Neural crest cell (in vitro differentiated cells): ENCODE measurements at regions not wholly inside any gene's neighbourhood (a gene's known extent, or its start where the extent isn't known, plus 50 kb on each side); places are given as distances from the start of the nearest gene placed in this dataset.
A peak's percentile ranks its signal among the peaks of the same experiment; 100 is the strongest.
"Not testable (repeated sequence)": the region's sequence is repeated elsewhere in the genome, so short reads cannot be mapped to it uniquely, and the experiment has no call there.

ENCODE experiments used
- DNase-seq: peaks from one replicate; pipeline ENCODE4 v3.0.0; 2021; ENCODE audit warnings: low read depth, mixed read lengths, low spot score
- H3K27ac Mint-ChIP-seq: one replicate; pipeline ENCODE4 v1.8.0; 2021; ENCODE audit warnings: mild to moderate bottlenecking, mixed read lengths; ENCODE audit not compliant: unreplicated experiment
- H3K27me3 Mint-ChIP-seq: 2 replicates; pipeline ENCODE4 v1.8.0; 2021; ENCODE audit warnings: low read depth, mild to moderate bottlenecking, mixed read lengths
- H3K36me3 Mint-ChIP-seq: 2 replicates; pipeline ENCODE4 v1.8.0; 2021; ENCODE audit warnings: low read depth, mild to moderate bottlenecking, mixed read lengths
- H3K4me1 Mint-ChIP-seq: 2 replicates; pipeline ENCODE4 v1.8.0; 2021; ENCODE audit warnings: mixed read lengths
- H3K4me3 Mint-ChIP-seq: one replicate; pipeline ENCODE4 v1.8.0; 2021; ENCODE audit warnings: mild to moderate bottlenecking, mixed read lengths
- H3K9me3 Mint-ChIP-seq: 2 replicates; pipeline ENCODE4 v1.8.0; 2021; ENCODE audit warnings: mixed read lengths
- TF ChIP-seq, protein P1 (sequence below): fragments of 200-600 bp; sonication (generic); conservative IDR thresholded peaks from 2 replicates; pipeline ENCODE4 v1.5.0; 2021; ENCODE audit warnings: antibody characterized with exemption, mild to moderate bottlenecking

DNA sequence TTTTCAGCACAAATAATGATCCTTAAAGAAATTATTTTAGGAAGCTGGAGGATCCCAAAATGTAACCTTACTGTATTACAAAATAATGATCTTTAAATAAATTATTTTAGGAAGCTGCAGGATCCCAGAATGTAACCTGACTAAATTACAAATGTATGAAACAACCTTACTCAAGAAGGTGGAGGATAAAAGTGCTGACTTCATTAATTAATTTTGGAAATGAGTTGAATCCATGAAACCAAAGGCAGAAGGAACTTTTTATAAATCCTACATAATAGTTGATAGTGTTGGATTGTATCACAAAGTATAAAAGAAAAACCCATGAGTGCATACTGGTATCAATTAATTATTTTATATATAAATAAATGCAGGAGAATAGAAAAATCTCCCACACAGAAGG lies 859.9 kb downstream of the KCNJ2 start:
- Mint-ChIP-seq H3K27ac (no peak overlapping the region), H3K4me1 (peaks cover 32% of the 10 kb centered on the region), H3K27me3 (peaks cover 5% of the 10 kb centered on the region), H3K4me3 (no peak overlapping the region), H3K9me3 (peaks cover 11% of the 10 kb centered on the region), H3K36me3 (peaks cover 2% of the 10 kb centered on the region)
- DNase-seq = no peak
- TF ChIP-seq, protein P1, sequence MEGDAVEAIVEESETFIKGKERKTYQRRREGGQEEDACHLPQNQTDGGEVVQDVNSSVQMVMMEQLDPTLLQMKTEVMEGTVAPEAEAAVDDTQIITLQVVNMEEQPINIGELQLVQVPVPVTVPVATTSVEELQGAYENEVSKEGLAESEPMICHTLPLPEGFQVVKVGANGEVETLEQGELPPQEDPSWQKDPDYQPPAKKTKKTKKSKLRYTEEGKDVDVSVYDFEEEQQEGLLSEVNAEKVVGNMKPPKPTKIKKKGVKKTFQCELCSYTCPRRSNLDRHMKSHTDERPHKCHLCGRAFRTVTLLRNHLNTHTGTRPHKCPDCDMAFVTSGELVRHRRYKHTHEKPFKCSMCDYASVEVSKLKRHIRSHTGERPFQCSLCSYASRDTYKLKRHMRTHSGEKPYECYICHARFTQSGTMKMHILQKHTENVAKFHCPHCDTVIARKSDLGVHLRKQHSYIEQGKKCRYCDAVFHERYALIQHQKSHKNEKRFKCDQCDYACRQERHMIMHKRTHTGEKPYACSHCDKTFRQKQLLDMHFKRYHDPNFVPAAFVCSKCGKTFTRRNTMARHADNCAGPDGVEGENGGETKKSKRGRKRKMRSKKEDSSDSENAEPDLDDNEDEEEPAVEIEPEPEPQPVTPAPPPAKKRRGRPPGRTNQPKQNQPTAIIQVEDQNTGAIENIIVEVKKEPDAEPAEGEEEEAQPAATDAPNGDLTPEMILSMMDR = no peak

DNA sequence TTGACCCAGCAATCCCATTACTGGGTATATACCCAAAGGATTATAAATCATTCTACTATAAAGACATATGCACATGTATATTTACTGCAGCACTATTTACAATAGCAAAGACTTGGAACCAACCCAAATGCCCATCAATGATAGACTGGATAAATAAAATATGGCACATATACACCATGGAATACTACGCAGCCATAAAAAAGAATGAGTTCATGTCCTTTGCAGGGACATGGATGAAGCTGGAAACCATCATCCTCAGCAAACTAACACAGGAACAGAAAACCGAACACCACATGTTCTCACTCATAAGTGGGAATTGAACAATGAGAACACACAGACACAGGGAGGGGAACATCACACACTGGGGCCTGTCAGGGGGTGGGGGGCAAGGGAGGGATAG lies 862.0 kb downstream of the KCNJ2 start:
- H3K9me3 Mint-ChIP-seq = peaks cover 11% of the 10 kb centered on the region
- not testable (repeated sequence) for H3K4me3 Mint-ChIP-seq, H3K27me3 Mint-ChIP-seq, DNase-seq, H3K36me3 Mint-ChIP-seq, H3K27ac Mint-ChIP-seq
- H3K4me1 Mint-ChIP-seq = peaks cover 22% of the 10 kb centered on the region

DNA sequence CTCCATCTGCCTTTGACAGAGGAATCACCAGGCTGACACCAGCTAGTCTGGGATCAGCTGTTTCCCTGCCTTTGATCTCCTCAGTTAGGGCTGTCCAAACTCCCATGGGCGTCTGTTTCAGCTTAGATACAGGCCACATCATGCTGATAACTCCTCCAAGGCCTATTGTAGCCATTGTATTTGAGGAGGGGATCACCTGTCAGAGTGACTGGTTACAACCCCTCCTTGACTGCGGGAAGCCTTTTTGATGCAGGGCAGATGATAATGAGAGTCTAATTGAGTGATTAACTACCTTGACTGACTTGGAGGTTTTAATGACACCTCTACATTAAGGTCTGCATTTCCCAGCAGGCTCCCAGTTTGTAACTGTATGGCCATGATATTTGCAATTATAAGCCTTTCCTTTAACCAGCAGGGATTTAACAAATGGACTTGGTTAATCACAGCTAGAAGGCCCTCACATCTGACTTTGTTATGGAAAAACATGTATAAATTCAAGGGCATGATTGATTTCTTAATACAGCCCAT lies 863.5 kb downstream of the KCNJ2 start:
- Mint-ChIP-seq H3K9me3 (peaks cover 11% of the 10 kb centered on the region), H3K27me3 (no peaks in the 10 kb centered on the region), H3K4me1 (peaks cover 22% of the 10 kb centered on the region), H3K4me3 (no peak overlapping the region), H3K27ac (peak overlapping the region; percentile 64), H3K36me3 (peaks cover 2% of the 10 kb centered on the region)
- DNase-seq = peak; percentile 10
- TF ChIP-seq, protein P1 = no peak

DNA sequence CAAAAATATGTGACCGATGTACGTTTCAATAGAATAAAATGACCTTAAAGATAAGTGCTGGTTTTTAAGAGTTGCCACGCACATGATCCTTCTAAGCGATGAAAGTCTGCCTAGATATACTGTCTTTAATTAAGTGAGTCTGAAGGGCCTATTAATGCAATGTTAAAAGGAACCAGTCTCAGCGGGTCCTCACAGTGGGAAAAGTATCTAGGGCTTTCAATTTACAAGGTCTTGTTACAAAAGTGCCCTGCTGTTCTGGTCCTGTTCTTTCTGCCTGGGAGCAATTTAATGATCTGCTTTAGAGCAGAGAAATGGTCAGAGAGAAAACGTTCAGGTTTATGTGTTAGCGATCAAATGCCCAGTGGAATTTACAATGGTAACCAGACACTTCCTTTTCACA lies 864.0 kb downstream of the KCNJ2 start:
- TF ChIP-seq, protein P1 = no peak
- DNase-seq = no peak
- no peaks in the 10 kb centered on the region for H3K27me3 Mint-ChIP-seq
- peaks cover 11% of the 10 kb centered on the region for H3K9me3 Mint-ChIP-seq
- H3K4me3 Mint-ChIP-seq = no peak overlapping the region
- H3K27ac Mint-ChIP-seq = no peak overlapping the region
- H3K36me3 Mint-ChIP-seq = peaks cover 2% of the 10 kb centered on the region
- peaks cover 22% of the 10 kb centered on the region for H3K4me1 Mint-ChIP-seq

DNA sequence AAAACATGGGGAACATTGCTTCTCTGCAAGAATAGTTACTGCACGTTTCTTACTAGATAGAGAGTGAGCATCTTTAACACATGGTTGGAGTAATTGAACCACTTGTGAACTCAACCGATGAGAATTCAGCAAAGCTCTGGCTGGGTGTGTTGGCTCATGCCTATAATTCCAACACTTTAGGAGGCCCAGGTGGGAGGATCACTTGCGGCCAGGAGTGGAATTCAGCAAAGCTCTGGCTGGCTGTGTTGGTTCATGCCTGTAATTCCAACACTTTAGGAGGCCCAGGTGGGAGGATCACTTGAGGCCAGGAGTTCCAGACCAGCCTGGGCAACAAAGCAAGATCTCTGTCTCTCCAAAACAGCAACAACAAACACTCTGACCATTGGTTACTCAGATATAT lies 865.9 kb downstream of the KCNJ2 start:
- DNase-seq = no peak
- no peak overlapping the region for H3K27ac Mint-ChIP-seq

DNA sequence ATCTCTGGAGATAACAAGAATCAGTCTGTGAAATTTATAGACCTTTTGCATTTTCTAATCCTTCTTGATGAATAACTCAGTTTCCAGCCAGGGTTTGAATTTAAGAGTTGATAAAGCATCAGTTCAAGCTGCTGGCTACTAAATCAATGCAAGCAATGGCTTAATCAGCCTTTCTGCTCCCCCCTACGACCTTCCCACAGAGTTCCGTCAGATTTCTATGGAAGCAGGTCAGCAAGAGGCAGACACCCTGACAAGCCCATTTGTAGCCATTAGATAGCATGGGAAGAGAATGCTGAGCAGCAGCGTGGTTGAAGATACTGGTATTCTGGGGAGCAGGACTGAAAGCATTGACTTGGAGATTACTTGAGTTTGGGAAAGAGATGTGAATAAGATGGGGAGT lies 868.1 kb downstream of the KCNJ2 start:
- no peak for DNase-seq
- peaks cover 2% of the 10 kb centered on the region for H3K36me3 Mint-ChIP-seq
- H3K9me3 Mint-ChIP-seq = peaks cover 3% of the 10 kb centered on the region
- H3K4me3 Mint-ChIP-seq = no peak overlapping the region
- TF ChIP-seq, protein P1 = no peak
- no peak overlapping the region for H3K27ac Mint-ChIP-seq
- no peaks in the 10 kb centered on the region for H3K27me3 Mint-ChIP-seq
- peaks cover 18% of the 10 kb centered on the region for H3K4me1 Mint-ChIP-seq

More for the DNA sequence above, 865.9 kb downstream of the KCNJ2 start:
- TF ChIP-seq, protein P1 = no peak
- peaks cover 2% of the 10 kb centered on the region for H3K36me3 Mint-ChIP-seq
- no peak overlapping the region for H3K4me3 Mint-ChIP-seq
- peaks cover 11% of the 10 kb centered on the region for H3K9me3 Mint-ChIP-seq
- H3K4me1 Mint-ChIP-seq = peaks cover 22% of the 10 kb centered on the region
- no peaks in the 10 kb centered on the region for H3K27me3 Mint-ChIP-seq
